Kidney (tissue), 13 donors: ENCODE measurements at regions not wholly inside any gene's neighbourhood (a gene's known extent, or its start where the extent isn't known, plus 50 kb on each side); places are given as distances from the start of the nearest gene placed in this dataset.

Experiments used
- DNase-seq, 5 donors: peaks; one replicate each; pipeline ENCODE4 v3.0.0-alpha.2; 2013 to 2020
- FAIRE-seq: peaks from 2 replicates; lab custom pipeline; 2012; peaks lifted over from hg19 to GRCh38; lab: Jason Lieb, UNC
- H3K27ac ChIP-seq, 2 donors: one replicate each; pipeline ENCODE4 v1.7.0; 2013; ENCODE audit warnings: low read depth in 2 of 2, low read length in 2 of 2, inconsistent platforms in 1 of 2
- H3K27me3 ChIP-seq: one replicate; pipeline ENCODE4 v1.7.1; 2013; ENCODE audit warnings: low read length, inconsistent platforms; ENCODE audit not compliant: control insufficient read depth, insufficient read depth
- H3K36me3 ChIP-seq, 3 donors: one replicate each; pipeline versions ENCODE4 v1.7.0 to v1.7.1; 2013; ENCODE audit warnings: low read length in 3 of 3, control low read depth in 1 of 3, inconsistent platforms in 1 of 3; ENCODE audit not compliant: insufficient read depth in 3 of 3, control insufficient read depth in 2 of 3
- H3K4me1 ChIP-seq, 3 donors: one replicate each; pipeline versions ENCODE4 v1.7.0 to v1.7.1; 2013; ENCODE audit warnings: low read length in 3 of 3, inconsistent platforms in 1 of 3, low read depth in 1 of 3; ENCODE audit not compliant: control insufficient read depth in 2 of 3, insufficient read depth in 2 of 3
- H3K4me3 ChIP-seq, 3 donors: one replicate each; pipeline versions ENCODE4 v1.7.0 to v1.8.1; 2013; ENCODE audit warnings: low read length in 3 of 3, control low read depth in 1 of 3, inconsistent platforms in 1 of 3
- H3K9ac ChIP-seq, 3 donors: one replicate each; pipeline versions ENCODE4 v1.7.0 to v1.7.1; 2013; ENCODE audit warnings: low read length in 3 of 3, control low read depth in 1 of 3, inconsistent platforms in 1 of 3
- H3K9me3 ChIP-seq, 3 donors: one replicate each; pipeline versions ENCODE4 v1.7.0 to v1.7.1; 2013; ENCODE audit warnings: low read length in 3 of 3, control low read depth in 1 of 3, inconsistent platforms in 1 of 3; ENCODE audit not compliant: control insufficient read depth in 2 of 3, insufficient read depth in 1 of 3
- intact Hi-C: fragments of 100-400 bp; cut with DNase I; formaldehyde crosslinking; loops from one replicate; pipeline ENCODE4 v1.11.1; 2022
- TF ChIP-seq, protein P1 (sequence below): IDR thresholded peaks from 3 replicates; pipeline ENCODE4 v1.5.1; 2012; ENCODE audit warnings: mild to moderate bottlenecking, moderate library complexity, borderline replicate concordance; ENCODE audit not compliant: insufficient read depth; ENCODE audit errors: extremely low read depth
- donor health status: control.
- donor health status: control.
- donor health status: control.
- donor health status: control.
- donor health status: control.
- donor health status: DM: yes; HTN: yes; CAD: no.
- donor health status: Normal renal cell carcinoma (clear cell type).

DNA sequence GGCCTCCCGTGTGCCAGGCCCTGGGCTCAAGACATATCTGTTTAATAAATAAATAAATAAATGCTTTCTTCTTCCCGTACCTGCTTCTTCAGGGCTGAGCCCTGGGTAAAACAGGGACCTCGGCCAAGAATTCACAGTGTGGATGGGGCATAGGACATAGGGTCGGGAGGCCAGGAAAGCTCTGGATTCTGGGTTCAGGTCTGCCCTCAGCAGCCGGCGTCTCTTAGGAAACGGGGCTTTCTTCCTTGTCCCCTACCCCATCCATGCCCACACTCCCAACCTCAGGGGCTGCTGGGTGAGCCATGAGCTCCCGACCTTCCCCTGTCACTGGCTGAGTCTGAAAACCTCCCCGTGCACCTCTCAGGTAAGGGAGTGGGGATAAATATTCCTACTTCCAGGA lies 55.7 kb upstream of the ALX4 start:
- no peak overlapping the region for H3K9ac ChIP-seq
- H3K9me3 ChIP-seq: peaks cover 0 to 8% (median 0%) of the 10 kb centered on the region in 3 donors
- no peak overlapping the region for H3K4me3 ChIP-seq
- H3K36me3 ChIP-seq: no peaks in the 10 kb centered on the region
- DNase-seq (no peak), FAIRE-seq (no peak)
- TF ChIP-seq, protein P1, sequence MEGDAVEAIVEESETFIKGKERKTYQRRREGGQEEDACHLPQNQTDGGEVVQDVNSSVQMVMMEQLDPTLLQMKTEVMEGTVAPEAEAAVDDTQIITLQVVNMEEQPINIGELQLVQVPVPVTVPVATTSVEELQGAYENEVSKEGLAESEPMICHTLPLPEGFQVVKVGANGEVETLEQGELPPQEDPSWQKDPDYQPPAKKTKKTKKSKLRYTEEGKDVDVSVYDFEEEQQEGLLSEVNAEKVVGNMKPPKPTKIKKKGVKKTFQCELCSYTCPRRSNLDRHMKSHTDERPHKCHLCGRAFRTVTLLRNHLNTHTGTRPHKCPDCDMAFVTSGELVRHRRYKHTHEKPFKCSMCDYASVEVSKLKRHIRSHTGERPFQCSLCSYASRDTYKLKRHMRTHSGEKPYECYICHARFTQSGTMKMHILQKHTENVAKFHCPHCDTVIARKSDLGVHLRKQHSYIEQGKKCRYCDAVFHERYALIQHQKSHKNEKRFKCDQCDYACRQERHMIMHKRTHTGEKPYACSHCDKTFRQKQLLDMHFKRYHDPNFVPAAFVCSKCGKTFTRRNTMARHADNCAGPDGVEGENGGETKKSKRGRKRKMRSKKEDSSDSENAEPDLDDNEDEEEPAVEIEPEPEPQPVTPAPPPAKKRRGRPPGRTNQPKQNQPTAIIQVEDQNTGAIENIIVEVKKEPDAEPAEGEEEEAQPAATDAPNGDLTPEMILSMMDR: no peak
- H3K27me3 ChIP-seq: no peaks in the 10 kb centered on the region
- H3K27ac ChIP-seq: no peak overlapping the region
- H3K4me1 ChIP-seq: no peaks in the 10 kb centered on the region
- intact Hi-C loops: no loop called here

DNA sequence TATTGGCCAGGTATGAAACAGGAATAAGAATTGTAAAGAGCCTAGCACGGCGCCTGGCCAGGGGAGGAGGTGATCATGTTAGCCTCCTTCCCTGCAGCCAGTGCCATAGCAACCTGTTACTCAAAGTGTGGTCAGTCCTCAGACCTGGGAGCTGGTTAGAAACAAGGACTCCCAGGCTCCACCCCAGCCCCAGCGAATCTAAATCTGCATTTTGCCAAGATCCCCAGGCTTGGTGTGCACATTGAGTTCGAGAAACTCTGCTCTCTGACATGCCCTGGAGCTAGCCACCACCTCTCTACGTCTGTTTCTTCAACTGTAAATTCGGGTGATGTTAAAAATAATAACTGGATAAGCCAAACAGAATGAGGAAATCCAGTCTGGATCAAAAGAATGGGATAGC lies 56.1 kb upstream of the ALX4 start:
- Histone ChIP-seq H3K9me3 (peaks cover 0 to 8% (median 0%) of the 10 kb centered on the region in 3 donors), H3K36me3 (no peaks in the 10 kb centered on the region), H3K9ac (no peak overlapping the region), H3K4me3 (no peak overlapping the region), H3K27ac (no peak overlapping the region), H3K27me3 (no peaks in the 10 kb centered on the region), H3K4me1 (no peaks in the 10 kb centered on the region)
- intact Hi-C loops: no loop called here
- TF ChIP-seq, protein P1: no peak
- no peak for DNase-seq
- FAIRE-seq: no peak

GRCh38 chr11:44366741-44367140 lies 56.8 kb upstream of the ALX4 start:
- Histone ChIP-seq H3K27me3 (no peaks in the 10 kb centered on the region), H3K4me3 (no peak overlapping the region), H3K36me3 (no peaks in the 10 kb centered on the region), H3K27ac (no peak overlapping the region), H3K9ac (no peak overlapping the region), H3K9me3 (peaks cover 0 to 8% (median 0%) of the 10 kb centered on the region in 3 donors), H3K4me1 (no peaks in the 10 kb centered on the region)
- no peak for FAIRE-seq
- TF ChIP-seq, protein P1: no peak
- intact Hi-C loops: no loop called here
- DNase-seq: no peak

DNA sequence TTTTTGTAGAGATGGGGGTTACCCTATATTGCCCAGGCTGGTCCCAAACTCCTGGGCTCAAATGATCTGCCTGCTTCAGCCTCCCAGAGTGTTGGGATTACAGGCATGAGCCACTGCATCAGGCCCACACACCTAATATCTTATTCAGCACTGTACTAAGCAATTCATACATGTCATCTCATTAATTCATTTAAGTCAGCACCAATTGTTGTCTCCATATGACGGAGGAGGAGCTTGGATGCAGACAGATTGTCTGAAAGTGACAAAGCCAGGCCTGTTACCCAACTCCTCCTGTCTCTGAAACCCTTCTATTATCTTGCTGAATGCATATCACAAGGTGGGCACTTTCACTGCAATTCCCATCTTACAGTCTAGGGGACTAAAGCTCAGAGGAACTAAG lies 57.5 kb upstream of the ALX4 start:
- no peaks in the 10 kb centered on the region for H3K27me3 ChIP-seq
- TF ChIP-seq, protein P1: no peak
- no peaks in the 10 kb centered on the region for H3K4me1 ChIP-seq
- no peak overlapping the region for H3K9ac ChIP-seq
- H3K27ac ChIP-seq: no peak overlapping the region
- H3K36me3 ChIP-seq: no peaks in the 10 kb centered on the region
- FAIRE-seq (no peak), DNase-seq (peak in 1 of 5 donors; percentile 7)
- intact Hi-C loops: no loop called here
- H3K4me3 ChIP-seq: no peak overlapping the region
- H3K9me3 ChIP-seq: peaks cover 0 to 8% (median 0%) of the 10 kb centered on the region in 3 donors
